Progenitor cell of endocrine pancreas (in vitro differentiated cells): ENCODE measurements at regions not wholly inside any gene's neighbourhood (a gene's known extent, or its start where the extent isn't known, plus 50 kb on each side); places are given as distances from the start of the nearest gene placed in this dataset.

Experiments used
- DNase-seq: peaks from one replicate; pipeline ENCODE4 v3.0.0; 2021; ENCODE audit warnings: low spot score; ENCODE audit not compliant: unreplicated experiment
- H3K27ac Mint-ChIP-seq: 2 replicates; pipeline ENCODE4 v1.8.0; 2021; ENCODE audit warnings: mild to moderate bottlenecking, moderate library complexity, mixed read lengths
- H3K27me3 Mint-ChIP-seq: 2 replicates; pipeline ENCODE4 v1.8.0; 2021; ENCODE audit warnings: mixed read lengths
- H3K36me3 Mint-ChIP-seq: 2 replicates; pipeline ENCODE4 v1.8.0; 2022; ENCODE audit warnings: mixed read lengths; ENCODE audit not compliant: insufficient read depth
- H3K4me1 Mint-ChIP-seq: 2 replicates; pipeline ENCODE4 v1.8.0; 2021; ENCODE audit warnings: low read depth, mixed read lengths
- H3K4me3 Mint-ChIP-seq: 2 replicates; pipeline ENCODE4 v1.8.0; 2021; ENCODE audit warnings: low read depth, mild to moderate bottlenecking, moderate library complexity, mixed read lengths
- H3K9me3 Mint-ChIP-seq: 2 replicates; pipeline ENCODE4 v1.8.0; 2021; ENCODE audit warnings: low read depth, mixed read lengths
- TF ChIP-seq, protein P1 (sequence below): fragments of 200-600 bp; sonication (generic); IDR thresholded peaks from one replicate; pipeline ENCODE4 v1.5.0; 2021; ENCODE audit warnings: antibody characterized with exemption, mild to moderate bottlenecking; ENCODE audit not compliant: unreplicated experiment

GRCh38 chr4:165627128-165627527, 245.9 kb upstream of the TLL1 start:
- TF ChIP-seq, protein P1, sequence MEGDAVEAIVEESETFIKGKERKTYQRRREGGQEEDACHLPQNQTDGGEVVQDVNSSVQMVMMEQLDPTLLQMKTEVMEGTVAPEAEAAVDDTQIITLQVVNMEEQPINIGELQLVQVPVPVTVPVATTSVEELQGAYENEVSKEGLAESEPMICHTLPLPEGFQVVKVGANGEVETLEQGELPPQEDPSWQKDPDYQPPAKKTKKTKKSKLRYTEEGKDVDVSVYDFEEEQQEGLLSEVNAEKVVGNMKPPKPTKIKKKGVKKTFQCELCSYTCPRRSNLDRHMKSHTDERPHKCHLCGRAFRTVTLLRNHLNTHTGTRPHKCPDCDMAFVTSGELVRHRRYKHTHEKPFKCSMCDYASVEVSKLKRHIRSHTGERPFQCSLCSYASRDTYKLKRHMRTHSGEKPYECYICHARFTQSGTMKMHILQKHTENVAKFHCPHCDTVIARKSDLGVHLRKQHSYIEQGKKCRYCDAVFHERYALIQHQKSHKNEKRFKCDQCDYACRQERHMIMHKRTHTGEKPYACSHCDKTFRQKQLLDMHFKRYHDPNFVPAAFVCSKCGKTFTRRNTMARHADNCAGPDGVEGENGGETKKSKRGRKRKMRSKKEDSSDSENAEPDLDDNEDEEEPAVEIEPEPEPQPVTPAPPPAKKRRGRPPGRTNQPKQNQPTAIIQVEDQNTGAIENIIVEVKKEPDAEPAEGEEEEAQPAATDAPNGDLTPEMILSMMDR = no peak
- no peak for DNase-seq
- H3K4me3 Mint-ChIP-seq = no peak overlapping the region
- no peak overlapping the region for H3K27ac Mint-ChIP-seq
- no peaks in the 10 kb centered on the region for H3K36me3 Mint-ChIP-seq
- no peaks in the 10 kb centered on the region for H3K27me3 Mint-ChIP-seq
- H3K9me3 Mint-ChIP-seq = no peaks in the 10 kb centered on the region
- H3K4me1 Mint-ChIP-seq = peaks cover 1% of the 10 kb centered on the region

DNA sequence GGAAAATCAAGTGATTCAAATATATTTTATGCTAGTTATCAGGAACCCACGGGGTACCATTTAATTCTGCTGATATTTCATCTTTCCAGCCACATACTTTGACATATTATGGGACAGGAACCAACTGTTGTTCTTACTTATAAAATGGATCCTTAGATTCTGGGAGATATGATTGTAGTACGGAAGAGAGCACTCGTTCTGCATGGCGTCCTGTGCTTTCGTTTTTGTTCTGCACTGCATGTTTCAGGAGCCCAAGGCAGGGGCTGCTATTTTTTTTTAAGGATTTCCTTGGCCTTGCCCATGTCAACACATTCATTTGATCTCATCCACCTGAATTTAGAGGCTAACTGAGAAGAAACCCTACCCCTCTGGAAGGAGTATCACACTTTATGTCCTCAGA, 245.5 kb upstream of the TLL1 start:
- DNase-seq = no peak
- Mint-ChIP-seq H3K4me1 (no peaks in the 10 kb centered on the region), H3K27me3 (no peaks in the 10 kb centered on the region), H3K27ac (no peak overlapping the region), H3K36me3 (no peaks in the 10 kb centered on the region), H3K9me3 (no peaks in the 10 kb centered on the region), H3K4me3 (no peak overlapping the region)
- TF ChIP-seq, protein P1 = no peak

DNA sequence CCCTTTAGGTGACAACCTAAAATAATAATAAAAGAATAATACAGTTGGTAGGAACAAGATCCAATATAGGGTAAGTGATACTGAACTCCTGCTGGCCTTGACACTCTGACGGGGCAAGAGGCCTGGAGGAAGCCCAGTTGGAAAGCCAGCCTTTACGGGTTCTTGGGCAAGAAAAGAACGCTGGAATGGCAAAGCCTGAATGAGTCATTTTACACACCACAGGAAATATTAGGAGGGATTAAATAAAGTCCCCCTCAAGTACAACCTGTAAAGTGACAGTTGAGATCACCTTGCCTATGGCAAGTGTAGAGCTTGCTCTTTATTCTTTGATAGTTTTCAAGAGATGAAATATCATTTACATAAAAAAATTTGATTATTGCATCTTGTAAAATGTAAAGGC, 244.5 kb upstream of the TLL1 start:
- no peak for DNase-seq
- Mint-ChIP-seq H3K36me3 (no peaks in the 10 kb centered on the region), H3K4me3 (no peak overlapping the region), H3K4me1 (no peaks in the 10 kb centered on the region), H3K27ac (no peak overlapping the region), H3K27me3 (no peaks in the 10 kb centered on the region), H3K9me3 (no peaks in the 10 kb centered on the region)
- TF ChIP-seq, protein P1 = no peak

- H3K27me3 Mint-ChIP-seq = no peaks in the 10 kb centered on the region
- TF ChIP-seq, protein P1 = no peak
- no peak for DNase-seq
- no peaks in the 10 kb centered on the region for H3K36me3 Mint-ChIP-seq
- no peak overlapping the region for H3K4me3 Mint-ChIP-seq
- no peak overlapping the region for H3K27ac Mint-ChIP-seq
- H3K4me1 Mint-ChIP-seq = no peaks in the 10 kb centered on the region
- H3K9me3 Mint-ChIP-seq = no peaks in the 10 kb centered on the region
These were observed 242.4 kb upstream of the TLL1 start for GRCh38 chr4:165630671-165631070.

DNA sequence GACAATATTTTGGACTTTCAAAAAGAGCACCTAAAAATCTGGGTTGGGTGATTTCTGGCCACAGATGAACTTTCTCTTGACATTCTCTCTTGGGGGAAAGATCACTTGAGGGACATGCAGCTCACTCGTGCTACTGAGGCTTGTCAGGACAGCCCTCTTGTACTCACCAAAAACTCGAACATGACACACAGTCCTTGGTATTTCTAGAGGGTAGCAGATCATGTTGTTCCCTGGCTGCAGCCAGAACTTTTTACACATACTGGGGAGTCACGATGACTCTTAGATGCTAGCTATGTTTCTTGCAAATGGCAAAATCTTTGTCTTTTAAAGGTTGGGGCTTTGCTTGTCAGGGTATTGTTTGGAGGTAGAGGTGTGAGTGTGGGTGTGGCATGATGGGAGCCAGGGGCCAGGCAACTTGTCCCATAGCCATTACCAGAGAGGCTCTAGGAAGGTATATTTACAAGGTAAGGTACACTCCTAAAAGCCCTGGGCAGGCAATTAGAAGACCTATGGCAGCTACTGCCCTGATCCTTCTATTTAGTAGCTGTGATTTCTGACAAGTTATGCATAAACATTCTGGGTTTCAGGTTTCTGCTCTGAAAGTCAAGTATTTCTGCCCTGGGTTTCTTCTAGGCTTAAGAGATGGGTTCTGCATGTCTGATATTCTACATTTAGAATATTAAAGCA, 241.7 kb upstream of the TLL1 start:
- TF ChIP-seq, protein P1 = no peak
- Mint-ChIP-seq H3K9me3 (peaks cover 6% of the 10 kb centered on the region), H3K27ac (no peak overlapping the region), H3K36me3 (no peaks in the 10 kb centered on the region), H3K4me1 (no peaks in the 10 kb centered on the region), H3K27me3 (no peaks in the 10 kb centered on the region), H3K4me3 (no peak overlapping the region)
- DNase-seq = no peak
